Heart right ventricle (tissue), 16 donors: ENCODE measurements at regions not wholly inside any gene's neighbourhood (a gene's known extent, or its start where the extent isn't known, plus 50 kb on each side); places are given as distances from the start of the nearest gene placed in this dataset.

Experiments used
- ATAC-seq, 8 donors: fragments of 200-7000 bp; cut with Tn5 transposase; one replicate each; pipeline ENCODE4 v1.9.1; 2020; ENCODE audit warnings: mild to moderate bottlenecking in 8 of 8, moderate library complexity in 8 of 8, moderate number of reproducible peaks in 1 of 8
- DNase-seq, 2 donors: peaks; one replicate each; pipeline ENCODE4 v3.0.0-alpha.2; 2020
- H3K27ac ChIP-seq, 10 donors: fragments of 200-600 bp; sonication (generic) in 2 of 10; one replicate each; pipeline versions ENCODE4 v1.5.0 to v1.8.0; 2020 to 2022; ENCODE audit warnings: mild to moderate bottlenecking in 3 of 10
- H3K27me3 ChIP-seq, 7 donors: fragments of 200-600 bp; one replicate each; pipeline ENCODE4 v1.8.0; 2021 to 2022; ENCODE audit warnings: mild to moderate bottlenecking in 2 of 7
- H3K36me3 ChIP-seq, 9 donors: fragments of 200-600 bp; sonication (generic) in 1 of 9; one replicate each; pipeline versions ENCODE4 v1.5.0 to v1.8.0; 2020 to 2022; ENCODE audit warnings: mild to moderate bottlenecking in 2 of 9
- H3K4me1 ChIP-seq, 9 donors: fragments of 200-600 bp; sonication (generic) in 1 of 9; one replicate each; pipeline versions ENCODE4 v1.5.0 to v1.8.0; 2020 to 2022; ENCODE audit warnings: mild to moderate bottlenecking in 4 of 9
- H3K4me3 ChIP-seq, 10 donors: fragments of 200-600 bp; sonication (generic) in 2 of 10; one replicate each; pipeline versions ENCODE4 v1.5.0 to v1.8.0; 2020 to 2022; ENCODE audit warnings: mild to moderate bottlenecking in 7 of 10, moderate library complexity in 2 of 10
- H3K9me3 ChIP-seq, 11 donors: fragments of 200-600 bp in 10 of 11; sonication (generic) in 2 of 11; one replicate each; pipeline versions ENCODE4 v1.5.0 to v1.8.0; 2013 to 2022; ENCODE audit warnings: mild to moderate bottlenecking in 2 of 11, control low read depth in 1 of 11, moderate library complexity in 1 of 11
- CTCF ChIP-seq, 9 donors: fragments of 200-600 bp; sonication (generic) in 2 of 9; IDR thresholded peaks; one replicate each; pipeline versions ENCODE4 v1.5.0 to v1.8.0; 2021 to 2022; ENCODE audit warnings: antibody characterized with exemption in 9 of 9, mild to moderate bottlenecking in 5 of 9, moderate library complexity in 1 of 9
- WGBS, 2 donors: extraction: QIAGEN DNeasy Blood & Tissue Kit; methylation state at CpG; one replicate each; pipeline ENCODE4 v1.1.7; 2013; ENCODE audit warnings: inconsistent platforms in 1 of 2; 5-methylcytosine and 5-hydroxymethylcytosine counted together
- intact Hi-C, 10 donors: fragments of 100-400 bp; cut with DNase I; formaldehyde crosslinking; loops; one replicate each; pipeline versions ENCODE4 v1.11.1 to v1.14.2; 2022
- donor health status: Arrhythmogenic right ventricular cardiomyopathy.
- donor health status: ischemic (EF 13 %, LVEDD 7.1; RV severe dilation, severe dysfunction).
- donor health status: healthy with polysubstance abuse.
- donor health status: DM: no; HTN: yes; CAD: no.
- donor health status: DM: no; HTN: no; CAD: no.
- donor health status: ischemic (EF 25% LVEDD 6.9; RV normal size, moderate dysfunction).
- donor health status: ischemic (EF 25% LVEDD 5.7; RV mildly dilated, moderate dysfunction).
- donor health status: healthy.
- donor health status: DM: yes; HTN: yes; CAD: no.
- donor health status: Ischemic cardiomyopathy.
- donor health status: ischemic (EF 35%, LVEDD 5.7; RV mildly dilated, moderate dysfunction).
- donor health status: nonischemic (EF 11% LVEDD 7.7; RV severe dilation, severe dysfunction).
- donor health status: DM: yes; HTN: yes; CAD: no.
- donor health status: PGD.
- donor health status: ischemic (EF 29% LVEDD 5.4; RV normal size, mild dysfunction).
- donor health status: nonischemic (EF 23%, LVEDD 6.1; RV moderate dilation, normal function).

GRCh38 chrX:116010939-116011338, 159.6 kb upstream of the AGTR2 start:
- no peaks in the 10 kb centered on the region for H3K36me3 ChIP-seq
- no peak for DNase-seq
- intact Hi-C loops, result no loop called here
- TF ChIP-seq CTCF (IDR thresholded peaks at IDR 0.05), result no peak
- 73 to 74% methylated on average over 5 of the region's 5 CpGs for WGBS, 2 donors
- ATAC-seq, result no peak
- no peaks in the 10 kb centered on the region for H3K4me1 ChIP-seq
- no peak overlapping the region for H3K27ac ChIP-seq
- H3K9me3 ChIP-seq, result no peaks in the 10 kb centered on the region
- H3K4me3 ChIP-seq, result no peak overlapping the region
- peaks cover 0 to 75% (median 0%) of the 10 kb centered on the region in 7 donors for H3K27me3 ChIP-seq

- Histone ChIP-seq H3K36me3 (no peaks in the 10 kb centered on the region), H3K9me3 (peaks cover 0 to 57% (median 0%) of the 10 kb centered on the region in 11 donors), H3K4me3 (no peak overlapping the region), H3K27me3 (no peaks in the 10 kb centered on the region), H3K4me1 (no peaks in the 10 kb centered on the region), H3K27ac (no peak overlapping the region)
- WGBS, 2 donors, result 65 to 68% methylated on average over 1 of the region's 1 CpG
- no peak for TF ChIP-seq CTCF (IDR thresholded peaks at IDR 0.05)
- DNase-seq (no peak), ATAC-seq (no peak)
- intact Hi-C loops, result no loop called here
Observed at GRCh38 chrX:116031331-116031730, 139.2 kb upstream of the AGTR2 start.
